ENCODE measurements at regions not wholly inside any gene's neighbourhood (a gene's known extent, or its start where the extent isn't known, plus 50 kb on each side); places are given as distances from the start of the nearest gene placed in this dataset.
"Not testable (repeated sequence)": the region's sequence is repeated elsewhere in the genome, so short reads cannot be mapped to it uniquely, and the experiment has no call there.

DNA sequence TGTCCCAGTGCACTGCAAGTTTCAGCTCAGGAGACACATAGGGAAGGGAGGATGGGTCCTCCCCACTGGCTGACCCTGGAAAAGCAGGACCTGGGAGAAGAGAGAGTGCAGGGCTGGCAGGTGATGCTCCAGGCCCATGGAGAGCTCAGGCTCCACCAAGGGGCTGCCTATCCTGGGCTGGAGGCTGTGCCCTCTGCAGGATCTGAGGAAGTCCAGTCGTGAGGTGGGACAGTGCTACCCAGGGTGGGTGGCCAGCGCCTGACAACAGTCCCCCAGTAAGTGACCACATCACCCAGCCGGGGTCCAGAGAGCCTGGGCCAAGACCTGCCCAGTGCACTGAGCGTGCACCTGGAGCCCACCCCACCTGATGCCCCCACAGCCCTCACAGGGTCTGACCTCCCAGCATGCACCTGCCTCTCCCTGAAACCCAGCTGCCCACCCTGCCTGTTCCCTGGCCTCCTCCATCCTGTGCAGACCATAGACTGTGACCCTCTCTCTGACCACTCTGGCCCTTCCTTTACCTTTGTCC is 626.1 kb upstream of the DEFB115 start:
- not testable (repeated sequence) for DNase-seq (ENCODE audit: low read depth in 4 of 4, low spot score in 3 of 4)

DNA sequence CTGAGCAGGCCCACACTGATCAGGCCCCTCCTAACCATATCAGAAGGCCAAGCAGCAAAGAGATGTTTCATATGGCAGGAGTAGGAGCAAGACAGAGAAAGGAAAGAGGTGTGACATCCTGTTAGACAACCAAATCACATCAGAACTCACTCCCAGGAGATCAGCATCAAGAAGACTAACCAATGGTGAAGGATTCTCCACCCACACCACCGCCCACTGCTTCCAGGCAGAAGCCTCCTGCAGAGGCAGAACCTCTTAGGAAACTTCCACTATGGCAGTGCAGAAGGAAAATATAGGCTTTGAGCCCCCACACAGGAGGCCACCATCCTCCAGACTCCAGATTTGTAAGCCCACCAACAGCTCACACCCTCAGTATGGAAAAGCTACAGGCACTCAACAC is 624.7 kb upstream of the DEFB115 start:
- not testable (repeated sequence) for DNase-seq (ENCODE audit: low read depth in 4 of 4, low spot score in 3 of 4)

DNA sequence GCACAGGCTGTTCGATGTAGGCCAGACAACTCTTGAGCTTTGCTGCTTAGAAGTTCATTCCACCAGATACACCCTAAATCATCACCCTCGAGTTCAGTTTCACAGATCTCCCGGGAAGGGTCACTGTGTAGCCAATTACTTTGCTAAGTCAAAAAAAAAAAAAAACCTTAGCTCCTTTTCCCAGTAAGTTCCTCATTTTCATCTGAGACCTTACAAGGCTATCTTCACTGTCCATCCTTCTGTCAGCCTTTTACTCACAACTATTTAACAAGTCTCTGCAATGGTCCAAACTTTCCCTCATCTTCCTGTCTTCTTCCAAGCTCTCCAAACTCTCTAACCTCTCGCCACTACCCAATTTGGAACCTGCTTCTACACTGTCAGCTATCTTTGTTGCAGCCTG is 615.9 kb upstream of the DEFB115 start:
- DNase-seq (ENCODE audit: low read depth in 4 of 4, low spot score in 3 of 4) = not testable (repeated sequence)

DNA sequence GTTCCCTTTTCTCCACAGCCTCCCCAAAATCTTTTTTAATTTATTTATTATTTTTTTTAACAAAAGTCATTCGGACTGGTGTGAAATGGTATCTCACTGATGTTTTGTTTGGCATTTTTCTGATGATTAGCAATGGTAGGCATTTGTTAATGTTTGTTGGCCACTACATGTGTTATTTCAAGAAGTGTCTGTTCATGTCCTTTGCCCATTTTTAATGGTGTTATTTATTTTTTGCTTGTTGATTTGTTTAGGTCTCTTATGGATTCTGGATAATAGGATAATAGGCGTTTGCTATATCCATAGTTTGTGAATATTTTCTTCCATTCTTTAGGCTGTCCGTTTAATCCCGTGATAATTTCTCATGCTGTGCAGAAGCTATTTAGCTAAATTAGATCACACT is 596.5 kb upstream of the DEFB115 start:
- DNase-seq (ENCODE audit: low read depth in 4 of 4, low spot score in 3 of 4) = not testable (repeated sequence)

DNA sequence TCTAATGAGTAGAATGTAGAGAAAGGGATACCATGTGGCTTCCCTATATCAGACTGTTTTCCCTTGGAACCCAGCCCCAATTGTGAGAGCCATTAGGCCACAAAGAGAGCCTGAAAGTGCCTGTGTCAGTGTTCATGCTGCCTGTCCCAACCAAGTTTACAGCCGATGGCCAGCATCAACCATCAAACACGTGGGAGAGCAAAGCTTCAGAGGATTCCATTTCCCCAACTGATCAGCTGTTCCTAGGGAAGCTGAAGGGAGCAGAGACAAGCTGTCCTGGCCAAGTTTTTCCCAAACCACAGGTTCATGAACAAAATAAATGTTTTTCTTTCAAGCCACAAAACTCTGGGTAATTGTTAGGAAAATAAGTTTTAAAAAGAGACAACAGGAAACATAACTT is 589.0 kb upstream of the DEFB115 start:
- DNase-seq (ENCODE audit: low read depth in 4 of 4, low spot score in 3 of 4) = not testable (repeated sequence)

DNA sequence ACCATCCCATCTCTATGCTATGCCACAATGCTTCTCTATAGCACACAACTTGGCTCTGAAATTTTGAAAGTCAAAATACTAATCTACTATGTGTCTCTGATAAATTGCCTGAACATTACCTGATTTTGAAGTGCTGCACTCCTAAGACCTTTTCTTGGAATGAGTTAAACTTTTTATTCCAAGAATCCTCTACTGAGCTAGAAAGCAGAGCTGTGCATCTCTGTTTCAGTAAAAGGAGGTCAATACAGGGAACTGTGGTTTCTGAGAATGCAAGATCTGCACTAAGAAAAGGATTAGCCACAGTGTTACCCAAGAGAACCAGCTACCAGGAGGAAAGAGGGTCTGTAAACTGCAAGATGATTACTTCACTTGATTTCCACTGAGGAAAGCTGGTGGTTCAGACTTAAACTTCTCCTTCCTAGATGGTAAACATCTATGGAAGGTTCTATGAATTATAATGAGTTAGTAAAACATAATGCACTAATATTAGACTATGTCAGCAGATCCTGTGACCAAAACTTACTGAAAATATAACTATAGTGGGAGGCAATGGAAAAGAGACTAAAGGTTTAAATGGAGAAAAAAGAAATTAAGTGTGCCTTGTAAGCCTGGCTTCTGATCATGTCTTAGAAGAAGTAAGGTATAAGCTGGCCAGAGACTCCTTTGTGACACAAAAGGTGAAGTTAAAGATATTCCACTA is 588.0 kb upstream of the DEFB115 start:
- not testable (repeated sequence) for DNase-seq (ENCODE audit: low read depth in 4 of 4, low spot score in 3 of 4)

DNA sequence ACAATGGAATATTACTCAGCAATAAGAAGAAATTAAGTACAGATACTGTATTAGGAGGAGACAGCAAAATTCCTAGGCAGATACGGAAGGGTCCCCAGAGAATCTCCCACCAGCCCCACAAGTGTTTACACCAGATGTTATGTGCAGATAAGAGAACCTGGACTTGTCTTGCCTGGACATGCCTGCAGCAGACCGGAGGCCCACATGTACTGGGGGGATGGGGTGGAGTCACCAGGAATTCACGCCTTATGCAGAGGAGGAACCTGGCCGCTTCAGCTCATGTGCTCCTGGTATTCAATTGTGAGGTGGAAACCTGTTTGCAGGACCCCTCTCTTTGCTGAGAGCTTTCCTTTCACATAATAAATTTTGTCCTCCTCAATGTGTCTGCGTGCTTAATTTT is 586.3 kb upstream of the DEFB115 start:
- not testable (repeated sequence) for DNase-seq (ENCODE audit: low read depth in 4 of 4, low spot score in 3 of 4)

DNA sequence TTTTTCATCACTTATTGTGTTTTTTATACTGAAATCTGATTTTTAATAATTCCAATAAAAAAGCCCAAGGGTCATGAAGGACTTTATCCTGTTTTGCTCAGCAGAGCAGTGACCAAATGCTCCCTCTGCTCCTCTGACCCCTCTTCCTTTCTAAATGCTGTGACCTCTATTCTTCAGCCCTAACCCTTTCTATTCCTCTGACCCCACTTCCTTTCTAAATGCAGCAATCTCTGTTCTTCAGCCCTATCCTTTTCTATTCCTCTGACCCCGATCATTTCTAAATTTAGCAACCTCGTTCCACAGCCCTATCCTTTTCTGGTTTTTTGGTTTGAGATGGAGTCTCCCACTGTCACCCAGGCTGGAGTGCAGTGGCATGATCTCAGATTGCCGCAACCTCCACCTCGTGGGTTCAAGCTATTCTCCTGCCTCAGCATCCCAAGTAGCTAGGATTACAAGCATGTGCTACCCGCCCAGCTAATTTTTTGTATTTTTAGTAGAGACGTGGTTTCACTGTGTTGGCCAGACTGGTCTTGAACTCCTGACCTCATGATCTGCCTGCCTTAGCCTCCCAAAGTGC is 581.4 kb upstream of the DEFB115 start:
- DNase-seq (ENCODE audit: low read depth in 4 of 4, low spot score in 3 of 4) = not testable (repeated sequence)

DNA sequence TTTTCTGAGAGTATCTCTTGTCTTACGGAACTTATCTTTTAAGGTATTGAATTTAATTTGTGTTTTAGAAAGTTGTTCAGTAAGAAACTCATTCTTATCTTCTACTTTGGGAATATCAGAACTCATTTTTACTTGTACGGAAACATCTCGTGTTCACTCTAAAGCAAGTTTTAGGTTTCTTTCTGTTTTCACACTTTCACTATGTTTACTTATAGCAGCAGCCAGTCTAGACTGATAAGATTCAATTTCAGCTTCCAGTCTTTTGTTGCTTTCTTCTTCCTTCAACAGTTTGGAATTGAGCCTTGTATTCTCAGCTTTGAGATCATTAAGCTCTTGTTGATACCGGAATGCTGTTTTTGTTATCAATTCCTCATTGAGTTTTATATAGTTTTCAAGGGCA is 575.2 kb upstream of the DEFB115 start:
- DNase-seq (ENCODE audit: low read depth in 4 of 4, low spot score in 3 of 4) = not testable (repeated sequence)

DNA sequence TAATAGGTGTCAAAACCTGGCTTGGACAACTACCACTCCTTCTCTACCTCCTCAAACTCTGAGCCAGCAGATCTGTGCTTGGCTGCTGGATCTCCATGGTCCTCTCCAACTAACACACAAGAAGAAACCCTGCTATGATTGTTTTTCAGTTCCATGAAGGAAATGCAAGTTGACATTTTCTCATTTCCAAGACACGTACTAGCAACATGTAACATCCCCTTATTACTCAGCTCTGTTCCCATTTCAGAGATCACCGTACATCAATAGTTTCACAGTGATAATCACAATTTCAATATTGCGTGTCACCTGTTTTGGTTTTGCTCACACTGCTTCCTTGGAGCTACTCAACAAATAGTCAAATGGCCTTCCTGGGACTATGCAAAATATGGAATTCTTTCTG is 544.6 kb upstream of the DEFB115 start:
- DNase-seq (ENCODE audit: low read depth in 4 of 4, low spot score in 3 of 4) = not testable (repeated sequence)

DNA sequence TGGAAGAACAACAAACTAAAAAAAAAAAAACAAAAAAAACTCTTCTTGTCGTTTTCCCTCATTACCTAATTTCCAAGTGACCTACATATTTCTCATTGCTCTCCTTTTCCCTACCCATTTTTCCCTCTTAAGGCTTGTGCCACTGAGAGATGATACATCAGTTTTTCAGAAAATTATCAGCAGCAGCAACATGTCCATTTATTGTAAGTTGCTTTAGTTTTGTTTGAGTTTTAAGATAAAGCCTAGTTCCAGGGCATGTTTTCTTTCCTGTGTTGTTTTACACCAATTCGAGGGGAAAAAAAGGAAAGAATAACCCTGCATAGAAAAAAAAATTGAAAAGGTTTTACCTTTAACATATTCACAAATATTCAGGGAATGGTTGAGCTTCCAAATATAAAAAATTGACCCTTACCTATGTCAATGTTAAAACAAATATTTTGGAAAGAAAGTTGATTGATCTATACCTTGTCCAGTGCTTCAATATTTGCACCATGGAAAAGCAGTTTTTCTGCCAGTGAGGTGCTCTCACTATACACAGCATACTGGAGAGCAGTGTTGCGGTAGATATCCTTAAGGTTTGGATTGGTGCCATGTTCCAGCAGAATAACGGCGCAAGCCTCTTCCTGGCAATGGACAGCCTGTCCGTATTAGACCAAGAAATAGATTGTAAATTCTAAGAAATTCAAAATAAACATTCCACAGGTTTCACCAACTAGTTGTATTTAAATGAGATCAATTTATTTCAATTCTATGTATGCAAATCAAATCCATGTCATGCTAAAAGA is 537.9 kb upstream of the DEFB115 start:
- DNase-seq (ENCODE audit: low read depth in 4 of 4, low spot score in 3 of 4) = not testable (repeated sequence)

DNA sequence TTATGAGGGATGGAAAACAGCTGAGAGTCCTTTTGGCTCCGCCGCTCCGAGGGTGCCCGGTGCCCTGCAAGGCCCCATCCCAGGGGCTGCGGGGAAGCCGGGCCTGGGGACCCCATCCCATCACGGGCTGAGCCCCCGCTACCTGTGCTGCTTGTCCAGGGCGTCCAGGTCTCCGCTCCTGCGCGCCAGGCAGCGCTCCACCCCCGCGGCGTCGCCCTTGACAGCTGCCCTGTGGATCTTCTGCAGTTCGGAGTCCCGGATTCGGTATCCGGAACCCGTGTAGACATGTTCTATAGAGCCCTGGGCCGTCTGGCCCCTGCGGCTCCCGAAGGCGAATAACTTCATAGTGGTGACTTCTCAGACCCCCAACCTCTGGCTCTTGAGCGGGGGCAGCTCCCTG is 534.0 kb upstream of the DEFB115 start:
- DNase-seq (ENCODE audit: low read depth in 4 of 4, low spot score in 3 of 4) = not testable (repeated sequence)

DNA sequence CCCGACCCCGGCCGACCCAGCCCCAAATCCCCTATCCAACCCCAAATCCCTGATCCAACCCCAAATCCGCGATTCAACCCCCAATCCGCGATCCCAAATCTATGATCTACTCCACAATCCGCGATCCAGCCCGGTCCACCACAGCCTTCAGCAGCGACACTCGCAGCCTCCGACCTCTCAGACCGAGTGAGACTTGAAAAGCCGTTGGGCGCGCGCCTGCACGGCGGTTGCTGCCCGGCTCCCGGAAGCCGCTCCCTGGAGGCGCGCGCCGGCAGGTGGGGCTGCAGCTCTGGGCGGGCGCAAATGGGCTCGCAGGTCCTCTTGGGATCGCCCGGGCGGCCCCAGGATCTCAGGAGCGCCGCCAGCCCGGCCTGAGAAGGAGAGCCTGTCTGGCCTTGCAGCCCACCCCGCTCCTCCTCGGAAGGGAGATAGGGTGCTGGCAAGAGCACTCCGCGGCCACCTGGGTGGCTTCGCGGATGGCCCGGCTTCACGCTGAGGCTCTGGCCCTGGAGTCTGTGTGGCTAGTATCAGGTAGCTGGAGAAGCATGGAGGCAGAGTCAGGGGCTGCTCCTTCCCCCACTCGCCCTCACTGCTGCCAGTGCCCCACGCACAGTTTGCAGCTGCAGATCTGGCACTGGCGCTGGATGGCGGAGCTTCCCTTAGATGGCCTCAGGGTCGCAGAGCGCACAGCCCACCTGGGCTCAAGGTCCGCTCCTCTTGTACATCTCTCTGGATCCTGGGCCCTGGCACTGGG is 533.4 kb upstream of the DEFB115 start:
- DNase-seq (ENCODE audit: low read depth in 4 of 4, low spot score in 3 of 4) = peak in 3 of 4 donors; percentile 16 to 49 (median 42)

DNA sequence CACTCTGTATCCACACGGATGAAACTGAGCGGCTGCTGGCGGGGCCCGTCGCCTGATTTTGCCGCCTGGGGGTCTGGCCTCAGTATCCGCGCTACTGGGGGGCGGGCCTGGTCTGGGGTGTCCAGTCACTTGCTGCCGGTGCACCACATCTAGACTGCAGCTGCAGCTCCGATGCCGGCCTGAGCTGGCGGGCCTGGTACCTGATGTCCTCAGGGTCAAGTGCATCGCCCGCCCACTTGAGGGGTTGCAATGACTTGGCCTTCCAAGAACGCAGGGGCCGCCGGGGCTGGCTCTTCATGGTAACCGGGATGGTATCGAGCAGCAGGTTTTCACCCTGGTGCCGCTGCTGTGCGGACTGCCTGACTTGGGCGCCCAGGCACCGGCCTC is 532.8 kb upstream of the DEFB115 start:
- not testable (repeated sequence) for DNase-seq (ENCODE audit: low read depth in 4 of 4, low spot score in 3 of 4)

DNA sequence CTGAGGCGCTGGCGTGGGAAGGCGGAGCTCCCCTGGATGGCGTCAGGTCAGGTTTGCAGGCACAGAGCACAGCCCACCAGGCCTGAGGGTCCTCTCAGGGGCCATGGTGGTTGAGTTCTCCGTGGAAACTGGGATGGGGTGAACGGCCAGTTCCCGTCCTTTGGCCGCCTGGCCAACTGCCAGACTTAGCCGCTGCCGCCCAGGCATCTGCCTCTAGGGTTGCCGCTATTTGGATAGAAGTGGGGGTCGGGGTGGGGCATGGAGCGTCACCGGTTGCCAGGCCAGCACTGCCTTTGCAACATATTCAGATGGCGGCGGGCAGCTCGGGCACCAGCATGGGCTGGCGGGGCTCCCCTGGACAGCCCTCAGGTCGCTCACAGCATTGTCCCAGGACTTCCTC is 532.3 kb upstream of the DEFB115 start:
- not testable (repeated sequence) for DNase-seq (ENCODE audit: low read depth in 4 of 4, low spot score in 3 of 4)

DNA sequence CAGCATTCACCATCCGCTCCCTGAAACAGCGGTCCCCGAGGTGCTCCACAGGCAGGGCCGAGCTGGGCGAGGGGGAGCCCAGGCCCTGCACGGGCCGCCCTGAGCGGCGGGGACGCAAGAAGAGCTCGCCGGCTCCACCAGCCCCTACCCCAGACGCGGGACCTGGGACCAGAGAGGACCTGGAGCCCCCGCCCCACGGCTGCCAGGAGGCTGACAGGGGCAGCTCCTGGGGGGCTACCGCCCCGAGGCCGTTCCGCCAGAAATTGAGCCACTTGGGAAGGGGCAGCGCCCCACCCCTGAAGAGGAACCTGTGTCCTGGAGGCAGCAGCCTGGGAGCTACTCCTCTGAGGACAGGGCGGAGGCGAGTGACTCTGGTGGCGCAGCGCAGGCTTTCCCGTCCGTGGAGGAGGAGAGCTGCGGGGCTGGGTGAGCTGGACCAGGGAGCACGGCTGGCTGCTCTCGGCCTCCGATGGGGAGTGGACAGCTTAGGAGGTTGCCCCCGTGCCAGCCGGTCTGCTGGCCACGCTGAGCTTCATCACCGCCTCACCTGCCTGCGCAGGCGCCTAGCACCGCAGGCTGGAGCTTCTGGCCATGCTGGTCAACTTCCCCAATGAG is 529.1 kb upstream of the DEFB115 start:
- DNase-seq (ENCODE audit: low read depth in 4 of 4, low spot score in 3 of 4) = not testable (repeated sequence)

All from left renal pelvis (tissue), 4 donors.